ENCODE measurements at regions not wholly inside any gene's neighbourhood (a gene's known extent, or its start where the extent isn't known, plus 50 kb on each side); places are given as distances from the start of the nearest gene placed in this dataset.

- Histone ChIP-seq H3K36me3 (no peaks in the 10 kb centered on the region), H3K4me1 (no peaks in the 10 kb centered on the region), H3K27ac (no peak overlapping the region), H3K4me3 (no peak overlapping the region), H3K27me3 (no peaks in the 10 kb centered on the region), H3K9me3 (no peaks in the 10 kb centered on the region)
- 76 to 78% methylated on average over 3 of the region's 3 CpGs for WGBS, 2 donors
- TF ChIP-seq EP300 (IDR thresholded peaks at IDR 0.05), result no peak
- no peak for TF ChIP-seq POLR2A (IDR thresholded peaks at IDR 0.05)
- no peak for TF ChIP-seq CTCF (IDR thresholded peaks at IDR 0.05)
- no peak for DNase-seq (ENCODE audit: low spot score in 2 of 2)
These were observed 512.8 kb downstream of the LMO7 start for GRCh38 chr13:76148926-76149325.

- DNase-seq (ENCODE audit: low spot score in 2 of 2), result no peak
- Histone ChIP-seq H3K4me3 (no peak overlapping the region), H3K9me3 (no peaks in the 10 kb centered on the region), H3K27me3 (no peaks in the 10 kb centered on the region), H3K27ac (no peak overlapping the region), H3K36me3 (no peaks in the 10 kb centered on the region), H3K4me1 (no peaks in the 10 kb centered on the region)
- no peak for TF ChIP-seq POLR2A (IDR thresholded peaks at IDR 0.05)
- no peak for TF ChIP-seq EP300 (IDR thresholded peaks at IDR 0.05)
- no peak for TF ChIP-seq CTCF (IDR thresholded peaks at IDR 0.05)
These were observed 512.2 kb downstream of the LMO7 start for GRCh38 chr13:76148374-76148773.

GRCh38 chr13:76132532-76132931 is 496.4 kb downstream of the LMO7 start:
- peaks cover 0 to 3% (median 0%) of the 10 kb centered on the region in 4 donors for H3K4me1 ChIP-seq
- WGBS, 2 donors, result 96% methylated on average over 1 of the region's 1 CpG
- H3K27me3 ChIP-seq, result no peaks in the 10 kb centered on the region
- H3K36me3 ChIP-seq, result no peaks in the 10 kb centered on the region
- no peak for TF ChIP-seq EP300 (IDR thresholded peaks at IDR 0.05)
- TF ChIP-seq POLR2A (IDR thresholded peaks at IDR 0.05), result no peak
- TF ChIP-seq CTCF (IDR thresholded peaks at IDR 0.05), result no peak
- H3K4me3 ChIP-seq, result no peak overlapping the region
- H3K9me3 ChIP-seq, result no peaks in the 10 kb centered on the region
- H3K27ac ChIP-seq, result no peak overlapping the region
- DNase-seq (ENCODE audit: low spot score in 2 of 2), result no peak

GRCh38 chr13:76131551-76131950 is 495.4 kb downstream of the LMO7 start:
- Histone ChIP-seq H3K27ac (no peak overlapping the region), H3K27me3 (no peaks in the 10 kb centered on the region), H3K4me3 (no peak overlapping the region), H3K36me3 (no peaks in the 10 kb centered on the region), H3K9me3 (no peaks in the 10 kb centered on the region), H3K4me1 (peaks cover 0 to 3% (median 0%) of the 10 kb centered on the region in 4 donors)
- WGBS, 2 donors, result 84 to 86% methylated on average over 7 of the region's 7 CpGs
- TF ChIP-seq CTCF (IDR thresholded peaks at IDR 0.05) (no peak), EP300 (IDR thresholded peaks at IDR 0.05) (no peak), POLR2A (IDR thresholded peaks at IDR 0.05) (no peak)
- DNase-seq (ENCODE audit: low spot score in 2 of 2), result no peak

GRCh38 chr13:76129305-76130000 is 493.3 kb downstream of the LMO7 start:
- H3K27ac ChIP-seq, result no peak overlapping the region
- no peak for TF ChIP-seq EP300 (IDR thresholded peaks at IDR 0.05)
- TF ChIP-seq POLR2A (IDR thresholded peaks at IDR 0.05), result no peak
- TF ChIP-seq CTCF (IDR thresholded peaks at IDR 0.05), result no peak
- H3K4me3 ChIP-seq, result no peak overlapping the region
- WGBS, 2 donors, result 39 to 44% methylated on average over 6 of the region's 6 CpGs
- DNase-seq (ENCODE audit: low spot score in 2 of 2), result no peak
- H3K27me3 ChIP-seq, result no peaks in the 10 kb centered on the region
- peaks cover 0 to 2% (median 0%) of the 10 kb centered on the region in 3 donors for H3K36me3 ChIP-seq
- peaks cover 0 to 3% (median 0%) of the 10 kb centered on the region in 4 donors for H3K4me1 ChIP-seq
- peaks cover 0 to 4% (median under 1%) of the 10 kb centered on the region in 4 donors for H3K9me3 ChIP-seq

All from tibial nerve (tissue), 4 donors.